ENCODE measurements at regions not wholly inside any gene's neighbourhood (a gene's known extent, or its start where the extent isn't known, plus 50 kb on each side); places are given as distances from the start of the nearest gene placed in this dataset.
"Not testable (repeated sequence)": the region's sequence is repeated elsewhere in the genome, so short reads cannot be mapped to it uniquely, and the experiment has no call there.

GRCh38 chr2:58701688-58702301 lies 460.7 kb upstream of the FANCL start:
- no peak for DNase-seq (ENCODE audit: extremely low read depth, low read depth)
- no peak for TF ChIP-seq CTCF (IDR thresholded peaks at IDR 0.05; ENCODE audit: low read depth, low read length)

- DNase-seq (ENCODE audit: extremely low read depth, low read depth) = no peak
- no peak for TF ChIP-seq CTCF (IDR thresholded peaks at IDR 0.05; ENCODE audit: low read depth, low read length)
These were observed 459.5 kb upstream of the FANCL start for GRCh38 chr2:58700591-58700990.

- DNase-seq (ENCODE audit: extremely low read depth, low read depth) = no peak
- no peak for TF ChIP-seq CTCF (IDR thresholded peaks at IDR 0.05; ENCODE audit: low read depth, low read length)
These were observed 458.3 kb upstream of the FANCL start for GRCh38 chr2:58699411-58699810.

GRCh38 chr2:58698620-58699019 lies 457.5 kb upstream of the FANCL start:
- no peak for DNase-seq (ENCODE audit: extremely low read depth, low read depth)
- no peak for TF ChIP-seq CTCF (IDR thresholded peaks at IDR 0.05; ENCODE audit: low read depth, low read length)

GRCh38 chr2:58694114-58694513 lies 453.0 kb upstream of the FANCL start:
- not testable (repeated sequence) for DNase-seq (ENCODE audit: extremely low read depth, low read depth)

GRCh38 chr2:58691041-58691440 lies 449.9 kb upstream of the FANCL start:
- not testable (repeated sequence) for DNase-seq (ENCODE audit: extremely low read depth, low read depth)

- TF ChIP-seq CTCF (IDR thresholded peaks at IDR 0.05; ENCODE audit: low read depth, low read length) = no peak
- DNase-seq (ENCODE audit: extremely low read depth, low read depth) = no peak
These were observed 447.7 kb upstream of the FANCL start for GRCh38 chr2:58688813-58689212.

GRCh38 chr2:58686776-58687175 lies 445.7 kb upstream of the FANCL start:
- DNase-seq (ENCODE audit: extremely low read depth, low read depth) = no peak
- TF ChIP-seq CTCF (IDR thresholded peaks at IDR 0.05; ENCODE audit: low read depth, low read length) = no peak
